ENCODE measurements at regions not wholly inside any gene's neighbourhood (a gene's known extent, or its start where the extent isn't known, plus 50 kb on each side); places are given as distances from the start of the nearest gene placed in this dataset.

- DNase-seq (ENCODE audit: low spot score) = no peak
Measured at GRCh38 chr2:145503511-145503910, 983.6 kb upstream of the ZEB2 start.

- DNase-seq (ENCODE audit: low spot score) = no peak
Measured at GRCh38 chr2:145501920-145502319, 982.0 kb upstream of the ZEB2 start.

GRCh38 chr2:145495590-145495989, 975.7 kb upstream of the ZEB2 start:
- DNase-seq (ENCODE audit: low spot score) = no peak

GRCh38 chr2:145494441-145494840, 974.5 kb upstream of the ZEB2 start:
- DNase-seq (ENCODE audit: low spot score) = no peak

- DNase-seq (ENCODE audit: low spot score) = no peak
Measured at GRCh38 chr2:145488571-145488970, 968.7 kb upstream of the ZEB2 start.

- DNase-seq (ENCODE audit: low spot score) = no peak
Measured at GRCh38 chr2:145484448-145485097, 964.7 kb upstream of the ZEB2 start.

- DNase-seq (ENCODE audit: low spot score) = no peak
Measured at GRCh38 chr2:145483854-145484253, 963.9 kb upstream of the ZEB2 start.

- DNase-seq (ENCODE audit: low spot score) = no peak
Measured at GRCh38 chr2:145481334-145481922, 961.5 kb upstream of the ZEB2 start.

- DNase-seq (ENCODE audit: low spot score) = no peak
Measured at GRCh38 chr2:145464866-145465265, 944.9 kb upstream of the ZEB2 start.

- no peak for DNase-seq (ENCODE audit: low spot score)
Measured at GRCh38 chr2:145460112-145460511, 940.2 kb upstream of the ZEB2 start.

- no peak for DNase-seq (ENCODE audit: low spot score)
Measured at GRCh38 chr2:145431181-145431951, 911.4 kb upstream of the ZEB2 start.

- no peak for DNase-seq (ENCODE audit: low spot score)
Measured at GRCh38 chr2:145423809-145424208, 903.9 kb upstream of the ZEB2 start.

- no peak for DNase-seq (ENCODE audit: low spot score)
Measured at GRCh38 chr2:145422576-145422975, 902.7 kb upstream of the ZEB2 start.

- no peak for DNase-seq (ENCODE audit: low spot score)
Measured at GRCh38 chr2:145421841-145422240, 901.9 kb upstream of the ZEB2 start.

- no peak for DNase-seq (ENCODE audit: low spot score)
Measured at GRCh38 chr2:145416640-145417039, 896.7 kb upstream of the ZEB2 start.

- no peak for DNase-seq (ENCODE audit: low spot score)
Measured at GRCh38 chr2:145415151-145415550, 895.2 kb upstream of the ZEB2 start.

GRCh38 chr2:145413261-145414030, 893.5 kb upstream of the ZEB2 start:
- DNase-seq (ENCODE audit: low spot score) = no peak

- DNase-seq (ENCODE audit: low spot score) = no peak
Measured at GRCh38 chr2:145412155-145412554, 892.2 kb upstream of the ZEB2 start.

- DNase-seq (ENCODE audit: low spot score) = no peak
Measured at GRCh38 chr2:145411493-145411892, 891.6 kb upstream of the ZEB2 start.

- DNase-seq (ENCODE audit: low spot score) = no peak
Measured at GRCh38 chr2:145410086-145410485, 890.2 kb upstream of the ZEB2 start.

GRCh38 chr2:145408980-145409379, 889.1 kb upstream of the ZEB2 start:
- DNase-seq (ENCODE audit: low spot score) = no peak

GRCh38 chr2:145404690-145405089, 884.8 kb upstream of the ZEB2 start:
- no peak for DNase-seq (ENCODE audit: low spot score)
